ENCODE measurements at regions not wholly inside any gene's neighbourhood (a gene's known extent, or its start where the extent isn't known, plus 50 kb on each side); places are given as distances from the start of the nearest gene placed in this dataset.

- DNase-seq (ENCODE audit: low read depth) = no peak
Observed at GRCh38 chr15:46543626-46544025, 908.8 kb downstream of the SQOR start.

GRCh38 chr15:46548989-46549388 lies 914.2 kb downstream of the SQOR start:
- no peak for DNase-seq (ENCODE audit: low read depth)

- no peak for DNase-seq (ENCODE audit: low read depth)
Observed at GRCh38 chr15:46552316-46552715, 917.5 kb downstream of the SQOR start.

DNA sequence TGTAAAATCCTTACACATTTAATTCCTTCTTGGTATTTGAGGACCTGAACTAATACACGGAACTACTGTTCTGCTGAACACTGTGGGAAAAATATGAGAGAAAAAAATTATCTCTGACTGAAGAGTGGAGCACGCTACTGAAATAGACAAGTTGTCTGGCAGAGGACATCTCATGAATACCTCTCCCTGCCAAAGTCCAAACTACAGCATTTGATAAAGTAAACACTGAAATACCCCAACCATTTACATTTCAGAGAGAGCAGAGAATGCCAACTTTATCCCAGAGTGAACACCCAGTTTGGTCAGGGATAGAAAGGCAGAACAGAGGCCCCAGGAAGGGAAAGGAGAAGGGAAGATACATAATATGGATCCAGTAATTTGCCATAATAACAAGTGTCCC lies 920.7 kb downstream of the SQOR start:
- DNase-seq (ENCODE audit: low read depth) = no peak

GRCh38 chr15:46556010-46556409 lies 921.2 kb downstream of the SQOR start:
- no peak for DNase-seq (ENCODE audit: low read depth)

- DNase-seq (ENCODE audit: low read depth) = no peak
Observed at GRCh38 chr15:46556559-46557379, 921.9 kb downstream of the SQOR start.

- no peak for DNase-seq (ENCODE audit: low read depth)
Observed at GRCh38 chr15:46567968-46568367, 933.1 kb downstream of the SQOR start.

- no peak for DNase-seq (ENCODE audit: low read depth)
Observed at GRCh38 chr15:46569781-46570180, 935.0 kb downstream of the SQOR start.

DNA sequence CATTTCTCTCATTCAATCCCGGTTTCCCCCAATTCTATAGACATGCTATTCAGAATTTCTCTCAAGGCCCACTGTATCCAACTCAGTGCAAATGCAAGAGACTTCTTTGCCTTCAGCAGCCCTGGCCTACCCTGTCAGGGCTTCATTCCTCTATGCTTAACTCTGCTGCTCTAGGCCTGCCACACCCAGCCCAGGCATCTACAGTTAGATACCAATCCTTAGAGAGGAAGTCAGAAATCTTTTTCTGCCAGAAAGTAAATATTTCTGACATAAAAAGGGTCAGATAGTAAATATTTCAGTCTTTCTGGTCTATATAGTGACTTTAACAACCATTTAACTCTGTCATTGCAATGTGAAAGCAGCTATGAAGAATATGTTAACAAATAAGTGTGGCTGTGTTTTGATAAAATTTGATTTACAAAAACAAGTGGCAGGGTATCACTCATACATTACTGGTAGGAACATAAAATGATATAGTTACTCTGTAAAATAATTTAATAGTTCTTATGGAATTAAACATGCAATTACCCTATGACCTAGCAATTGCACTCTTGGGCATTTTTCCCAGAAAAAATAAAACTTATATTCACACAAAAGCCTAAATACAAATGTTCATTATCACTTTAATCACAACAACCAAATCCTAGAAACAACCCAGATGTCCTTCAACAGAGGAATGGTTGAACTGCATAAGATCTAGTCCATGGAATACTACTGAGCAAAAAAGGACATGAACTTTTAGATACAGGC lies 942.0 kb downstream of the SQOR start:
- no peak for DNase-seq (ENCODE audit: low read depth)

- DNase-seq (ENCODE audit: low read depth) = no peak
Observed at GRCh38 chr15:46577767-46578166, 942.9 kb downstream of the SQOR start.

DNA sequence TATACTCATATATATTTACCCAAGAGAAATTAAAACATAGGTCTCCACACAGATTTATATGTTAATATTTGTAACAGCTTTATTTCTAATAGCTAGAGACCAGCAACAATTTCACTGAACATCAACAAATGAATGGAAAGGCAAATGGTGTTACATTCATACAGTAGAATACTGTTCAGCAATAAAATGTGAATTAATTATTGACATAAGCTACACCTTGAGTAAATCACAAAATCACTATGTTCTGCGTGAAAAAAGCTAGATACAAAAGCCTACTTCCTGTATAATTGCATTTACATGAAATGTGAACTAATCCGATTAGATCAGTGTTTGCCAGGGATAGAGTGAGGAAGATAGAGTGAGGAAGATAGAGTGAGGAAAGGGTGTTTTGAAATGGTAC lies 945.7 kb downstream of the SQOR start:
- DNase-seq (ENCODE audit: low read depth) = no peak

DNA sequence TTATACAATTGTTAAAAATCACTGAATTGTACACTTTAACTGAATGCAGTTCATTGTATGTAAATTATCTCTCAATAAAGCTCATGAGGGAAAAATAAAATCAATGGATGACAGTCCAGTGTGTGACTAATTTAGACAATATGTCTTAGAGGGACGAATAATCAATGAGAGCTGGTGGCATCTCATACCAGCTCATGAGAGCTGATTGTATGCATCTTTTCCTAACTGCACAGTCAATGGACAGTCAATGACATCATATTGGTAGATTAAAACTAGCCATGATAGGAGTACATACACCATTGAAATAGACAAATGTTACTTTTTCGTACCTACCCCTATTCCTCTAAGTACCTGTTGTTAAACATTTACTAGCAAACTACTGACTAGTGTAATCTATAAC lies 946.1 kb downstream of the SQOR start:
- no peak for DNase-seq (ENCODE audit: low read depth)

DNA sequence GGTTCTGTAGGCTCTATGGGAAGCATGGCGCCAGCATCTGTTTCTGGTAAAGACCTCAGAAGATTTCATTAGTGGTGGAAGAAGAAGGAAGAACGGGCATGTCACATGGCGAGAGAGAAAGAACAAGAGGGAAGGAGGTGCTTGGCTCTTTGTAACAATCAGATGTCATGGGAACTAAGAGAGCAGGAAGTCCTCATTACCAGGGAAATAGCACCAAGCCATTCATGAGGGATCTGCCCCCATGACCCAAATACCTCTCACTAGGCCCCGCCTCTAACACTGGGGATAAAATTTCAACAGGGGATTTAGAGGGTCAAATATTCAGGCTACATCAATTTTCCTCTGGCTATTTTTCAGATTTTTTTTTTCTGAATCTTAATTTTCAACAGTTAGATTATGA lies 954.3 kb downstream of the SQOR start:
- no peak for DNase-seq (ENCODE audit: low read depth)

DNA sequence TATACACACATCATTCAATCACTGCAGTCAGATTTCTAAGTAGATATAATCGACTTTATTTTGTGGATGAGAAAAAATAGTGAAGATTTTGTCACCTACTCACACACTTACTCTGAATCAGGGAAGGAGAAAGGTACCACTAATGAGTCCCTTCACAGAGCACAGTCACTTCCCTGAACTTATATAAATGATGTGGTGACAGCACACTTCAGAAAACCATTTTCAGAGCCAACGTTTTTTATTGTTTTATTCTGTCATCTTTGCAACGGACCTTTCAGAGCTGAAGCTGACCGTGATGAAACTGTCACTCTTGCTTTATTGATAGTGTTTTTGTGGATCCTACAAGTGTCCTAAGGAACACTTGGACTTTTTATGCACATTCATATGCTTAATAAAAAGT lies 956.6 kb downstream of the SQOR start:
- DNase-seq (ENCODE audit: low read depth) = no peak

DNA sequence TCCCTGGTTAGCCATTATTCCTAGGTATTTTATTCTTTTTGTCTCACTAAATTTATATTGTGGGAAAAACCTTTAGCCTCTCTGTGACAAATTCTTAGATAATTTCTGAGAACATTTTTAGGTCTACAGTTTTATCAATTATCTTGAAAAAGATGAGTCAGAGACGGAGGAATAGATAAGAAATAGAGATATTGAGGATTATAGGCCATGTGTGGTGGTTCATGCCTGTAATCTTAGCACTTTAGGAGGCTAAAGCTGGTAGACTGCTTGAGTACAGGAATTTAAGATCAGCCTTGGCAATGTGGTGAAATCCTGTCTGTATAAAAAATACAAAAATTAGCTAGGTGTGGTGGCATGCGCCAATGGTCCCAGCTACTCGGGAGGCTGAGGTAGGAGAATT lies 960.2 kb downstream of the SQOR start:
- DNase-seq (ENCODE audit: low read depth) = no peak

GRCh38 chr15:46607077-46607476 lies 972.2 kb downstream of the SQOR start:
- no peak for DNase-seq (ENCODE audit: low read depth)

GRCh38 chr15:46616033-46616432 lies 981.2 kb downstream of the SQOR start:
- DNase-seq (ENCODE audit: low read depth) = no peak

- no peak for DNase-seq (ENCODE audit: low read depth)
Observed at GRCh38 chr15:46617507-46617906, 982.7 kb downstream of the SQOR start.

DNA sequence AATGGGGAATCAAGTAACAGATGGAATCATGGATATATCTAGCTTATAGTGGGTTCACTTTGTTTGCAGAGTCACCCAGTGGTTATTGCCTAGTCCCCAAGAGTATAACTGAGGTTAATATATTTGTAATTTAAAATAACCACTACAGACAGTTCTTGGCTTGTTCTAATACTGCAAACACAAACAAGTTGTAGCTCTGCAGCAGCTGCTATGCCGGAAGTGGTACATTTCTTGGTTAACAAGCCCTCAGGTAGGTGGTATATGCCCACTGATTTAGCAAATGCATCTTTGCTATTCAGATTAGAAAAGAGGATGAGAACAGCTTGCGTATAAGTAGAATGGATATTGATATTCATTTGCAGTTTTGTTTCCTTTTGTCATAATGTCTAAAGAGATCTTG lies 984.2 kb downstream of the SQOR start:
- no peak for DNase-seq (ENCODE audit: low read depth)

GRCh38 chr15:46620392-46621013 lies 985.7 kb downstream of the SQOR start:
- DNase-seq (ENCODE audit: low read depth) = no peak

GRCh38 chr15:46622851-46623250 lies 988.0 kb downstream of the SQOR start:
- DNase-seq (ENCODE audit: low read depth) = no peak

- no peak for DNase-seq (ENCODE audit: low read depth)
Observed at GRCh38 chr15:46636206-46636605, 1001.4 kb downstream of the SQOR start.

Data from RPMI7951 (cell line).